Liver (tissue), 8 donors: ENCODE measurements at regions not wholly inside any gene's neighbourhood (a gene's known extent, or its start where the extent isn't known, plus 50 kb on each side); places are given as distances from the start of the nearest gene placed in this dataset.

Experiments used
- DNase-seq: peaks from one replicate; pipeline ENCODE4 v3.0.0-alpha.2; 2017; ENCODE audit warnings: low spot score
- H3K27ac ChIP-seq, 2 donors: one replicate each; pipeline ENCODE4 v1.7.0; 2013; ENCODE audit warnings: inconsistent platforms in 2 of 2, low read length in 2 of 2, control low read depth in 1 of 2, low read depth in 1 of 2, mild to moderate bottlenecking in 1 of 2
- H3K27me3 ChIP-seq, 4 donors: one replicate each; pipeline versions ENCODE4 v1.6.1 to v1.7.0; 2013; ENCODE audit warnings: low read length in 3 of 4, inconsistent platforms in 1 of 4, mild to moderate bottlenecking in 1 of 4, moderate library complexity in 1 of 4; ENCODE audit not compliant: control insufficient read depth in 4 of 4, insufficient read depth in 4 of 4
- H3K36me3 ChIP-seq, 4 donors: one replicate each; pipeline versions ENCODE4 v1.6.1 to v1.7.0; 2013; ENCODE audit warnings: low read length in 3 of 4, mild to moderate bottlenecking in 3 of 4, low read depth in 1 of 4, moderate library complexity in 1 of 4; ENCODE audit not compliant: control insufficient read depth in 4 of 4, insufficient read depth in 3 of 4
- H3K4me1 ChIP-seq, 4 donors: one replicate each; pipeline versions ENCODE4 v1.6.1 to v1.7.0; 2013; ENCODE audit warnings: low read length in 3 of 4, mild to moderate bottlenecking in 3 of 4, moderate library complexity in 1 of 4; ENCODE audit not compliant: control insufficient read depth in 4 of 4, insufficient read depth in 4 of 4
- H3K4me3 ChIP-seq, 3 donors: one replicate each; pipeline versions ENCODE4 v1.6.1 to v1.7.0; 2013; ENCODE audit warnings: low read length in 3 of 3, control low read depth in 1 of 3, low read depth in 1 of 3, mild to moderate bottlenecking in 1 of 3
- H3K9ac ChIP-seq, 2 donors: one replicate each; pipeline ENCODE4 v1.7.0; 2013; ENCODE audit warnings: low read length in 2 of 2, mild to moderate bottlenecking in 2 of 2, moderate library complexity in 2 of 2, control low read depth in 1 of 2, low read depth in 1 of 2
- H3K9me3 ChIP-seq, 4 donors: one replicate each; pipeline versions ENCODE4 v1.6.1 to v1.7.0; 2013; ENCODE audit warnings: low read length in 3 of 4; ENCODE audit not compliant: control insufficient read depth in 4 of 4
- ATF3 ChIP-seq: IDR thresholded peaks from 2 replicates; pipeline ENCODE4 v1.6.1; 2016; ENCODE audit warnings: antibody characterized with exemption
- CTCF ChIP-seq: fragments of 150-350 bp; IDR thresholded peaks from 2 replicates; pipeline ENCODE4 v1.5.1; 2017; ENCODE audit warnings: improper control_type of control experiment, low read depth, low read length; ENCODE audit not compliant: missing input control
- EGR1 ChIP-seq, 2 donors: IDR thresholded peaks; 2 replicates each; pipeline ENCODE4 v1.6.1; 2016 to 2018; ENCODE audit warnings: antibody characterized with exemption in 2 of 2, low read depth in 2 of 2
- FOXA1 ChIP-seq: IDR thresholded peaks from 2 replicates; pipeline ENCODE4 v1.6.1; 2016; ENCODE audit warnings: antibody characterized with exemption
- FOXA2 ChIP-seq: IDR thresholded peaks from 2 replicates; pipeline ENCODE4 v1.6.1; 2016; ENCODE audit warnings: antibody characterized with exemption
- GABPA ChIP-seq, 2 donors: IDR thresholded peaks in 1 of 2; conservative IDR thresholded peaks in 1 of 2; 2 replicates each; pipeline ENCODE4 v1.6.1; 2016; ENCODE audit warnings: antibody characterized with exemption in 2 of 2, mild to moderate bottlenecking in 1 of 2, moderate library complexity in 1 of 2
- HNF4A ChIP-seq, 2 donors: conservative IDR thresholded peaks; 2 replicates each; pipeline ENCODE4 v1.6.1; 2016; ENCODE audit warnings: antibody characterized with exemption in 2 of 2, mild to moderate bottlenecking in 2 of 2
- HNF4G ChIP-seq: IDR thresholded peaks from 2 replicates; pipeline ENCODE4 v1.6.1; 2016; ENCODE audit warnings: antibody characterized with exemption
- JUND ChIP-seq, 2 donors: IDR thresholded peaks; 2 replicates each; pipeline ENCODE4 v1.6.1; 2016; ENCODE audit warnings: antibody characterized with exemption in 2 of 2
- MAX ChIP-seq: IDR thresholded peaks from 2 replicates; pipeline ENCODE4 v1.6.1; 2016; ENCODE audit warnings: antibody characterized with exemption
- RAD21 ChIP-seq, 2 donors: IDR thresholded peaks; 2 replicates each; pipeline ENCODE4 v1.6.1; 2016; ENCODE audit warnings: antibody characterized with exemption in 2 of 2, mild to moderate bottlenecking in 2 of 2
- REST ChIP-seq: IDR thresholded peaks from 2 replicates; pipeline ENCODE4 v1.6.1; 2016; ENCODE audit warnings: antibody characterized with exemption, mild to moderate bottlenecking
- RXRA ChIP-seq, 2 donors: IDR thresholded peaks; 2 replicates each; pipeline ENCODE4 v1.6.1; 2017 to 2018; ENCODE audit warnings: antibody characterized with exemption in 2 of 2, mild to moderate bottlenecking in 1 of 2
- SP1 ChIP-seq: IDR thresholded peaks from 2 replicates; pipeline ENCODE4 v1.6.1; 2018; ENCODE audit warnings: antibody characterized with exemption, mild to moderate bottlenecking
- TAF1 ChIP-seq: conservative IDR thresholded peaks from 2 replicates; pipeline ENCODE4 v1.6.1; 2016; ENCODE audit warnings: antibody characterized with exemption, mild to moderate bottlenecking
- ZBTB33 ChIP-seq: IDR thresholded peaks from 2 replicates; pipeline ENCODE4 v1.6.1; 2016; ENCODE audit warnings: antibody characterized with exemption
- WGBS: extraction: QIAGEN DNeasy Blood & Tissue Kit; methylation state at CpG from one replicate; pipeline ENCODE4 v1.1.7; 2013; 5-methylcytosine and 5-hydroxymethylcytosine counted together
- donor health status: healthy.
- donor health status: healthy.
- donor health status: healthy.
- donor health status: healthy.
- donor health status: healthy.

- 84% methylated on average over 5 of the region's 5 CpGs for WGBS
- Histone ChIP-seq H3K27ac (no peak overlapping the region), H3K36me3 (no peaks in the 10 kb centered on the region), H3K27me3 (no peaks in the 10 kb centered on the region), H3K4me1 (no peaks in the 10 kb centered on the region), H3K9ac (no peak overlapping the region), H3K4me3 (no peak overlapping the region), H3K9me3 (no peaks in the 10 kb centered on the region)
- DNase-seq, result no peak
- TF ChIP-seq EGR1 (IDR thresholded peaks at IDR 0.05; ENCODE audit: low read depth in 2 of 2) (no peak), JUND (IDR thresholded peaks at IDR 0.05) (no peak)
Observed at GRCh38 chr14:66119606-66120231, 366.5 kb upstream of the CCDC196 start.

- WGBS, result 70% methylated on average over 3 of the region's 3 CpGs
- TF ChIP-seq TAF1, result no peak
- TF ChIP-seq RXRA (IDR thresholded peaks at IDR 0.05), result no peak
- TF ChIP-seq ATF3, result no peak
- no peak for TF ChIP-seq SP1
- DNase-seq, result no peak
- H3K4me1 ChIP-seq, result no peaks in the 10 kb centered on the region
- H3K36me3 ChIP-seq, result no peaks in the 10 kb centered on the region
- H3K9me3 ChIP-seq, result no peaks in the 10 kb centered on the region
- H3K27me3 ChIP-seq, result no peaks in the 10 kb centered on the region
- H3K27ac ChIP-seq, result no peak overlapping the region
- H3K9ac ChIP-seq, result no peak overlapping the region
- no peak overlapping the region for H3K4me3 ChIP-seq
Observed at GRCh38 chr14:66120402-66120801, 365.8 kb upstream of the CCDC196 start.

GRCh38 chr14:66121859-66122258 is 364.3 kb upstream of the CCDC196 start:
- no peak for TF ChIP-seq FOXA2
- no peak for TF ChIP-seq CTCF
- WGBS, result 85% methylated on average over 3 of the region's 3 CpGs
- H3K4me1 ChIP-seq, result no peaks in the 10 kb centered on the region
- no peaks in the 10 kb centered on the region for H3K9me3 ChIP-seq
- H3K27me3 ChIP-seq, result no peaks in the 10 kb centered on the region
- H3K9ac ChIP-seq, result no peak overlapping the region
- no peak for DNase-seq
- H3K4me3 ChIP-seq, result no peak overlapping the region
- H3K36me3 ChIP-seq, result no peaks in the 10 kb centered on the region
- H3K27ac ChIP-seq, result no peak overlapping the region

GRCh38 chr14:66129224-66129623 is 356.9 kb upstream of the CCDC196 start:
- 73% methylated on average over 2 of the region's 2 CpGs for WGBS
- no peak overlapping the region for H3K27ac ChIP-seq
- TF ChIP-seq TAF1 (no peak), GABPA (IDR thresholded peaks at IDR 0.05 in 1 of 2, conservative IDR thresholded peaks at IDR 0.05 in 1 of 2) (no peak), HNF4G (no peak), RAD21 (IDR thresholded peaks at IDR 0.05) (no peak), ATF3 (no peak), MAX (no peak), FOXA2 (no peak), ZBTB33 (no peak), JUND (IDR thresholded peaks at IDR 0.05) (no peak), REST (no peak), FOXA1 (no peak), HNF4A (conservative IDR thresholded peaks at IDR 0.05) (no peak)

More at GRCh38 chr14:66129224-66129623, 356.9 kb upstream of the CCDC196 start:
- H3K27me3 ChIP-seq, result no peaks in the 10 kb centered on the region
- H3K4me1 ChIP-seq, result no peaks in the 10 kb centered on the region
- no peaks in the 10 kb centered on the region for H3K9me3 ChIP-seq
- no peak overlapping the region for H3K9ac ChIP-seq
- DNase-seq, result no peak
- no peaks in the 10 kb centered on the region for H3K36me3 ChIP-seq
- no peak overlapping the region for H3K4me3 ChIP-seq
